Gastrocnemius medialis (tissue), 4 donors: ENCODE measurements at regions not wholly inside any gene's neighbourhood (a gene's known extent, or its start where the extent isn't known, plus 50 kb on each side); places are given as distances from the start of the nearest gene placed in this dataset.

Source experiments
- ATAC-seq, 2 donors: fragments of 150-250 bp; one replicate each; pipeline ENCODE4 v1.9.1; 2016
- DNase-seq, 2 donors: peaks; one replicate each; pipeline ENCODE4 v3.0.0-alpha.2; 2019
- H3K27ac ChIP-seq, 4 donors: fragments of 200-600 bp; sonication (generic); 1 replicate in 1 of 4; 2 replicates in 3 of 4; pipeline ENCODE4 v1.5.1; 2016 to 2018; ENCODE audit warnings: mild to moderate bottlenecking in 2 of 4, moderate library complexity in 1 of 4
- H3K27me3 ChIP-seq, 3 donors: fragments of 200-600 bp; sonication (generic) in 2 of 3; 1 replicate in 1 of 3; 2 replicates in 2 of 3; pipeline versions ENCODE4 v1.5.1 to v1.6.0; 2016 to 2019; ENCODE audit warnings: mild to moderate bottlenecking in 1 of 3, moderate library complexity in 1 of 3
- H3K36me3 ChIP-seq, 2 donors: fragments of 200-600 bp; sonication (generic) in 1 of 2; one replicate each; pipeline ENCODE4 v1.5.1; 2017 to 2018
- H3K4me1 ChIP-seq, 2 donors: fragments of 200-600 bp; sonication (generic) in 1 of 2; one replicate each; pipeline ENCODE4 v1.5.1; 2016 to 2017; ENCODE audit warnings: mild to moderate bottlenecking in 2 of 2
- H3K4me3 ChIP-seq, 4 donors: fragments of 200-600 bp; sonication (generic) in 3 of 4; 1 replicate in 1 of 4; 2 replicates in 3 of 4; pipeline ENCODE4 v1.5.1; 2016 to 2019; ENCODE audit warnings: mild to moderate bottlenecking in 2 of 4
- H3K9me3 ChIP-seq, 3 donors: fragments of 200-600 bp; sonication (generic) in 2 of 3; 1 replicate in 1 of 3; 2 replicates in 2 of 3; pipeline ENCODE4 v1.5.1; 2016 to 2019
- CTCF ChIP-seq, 5 experiments: fragments of 450-650 bp in 3 of 5; fragments of 200-600 bp in 2 of 5; sonication (generic) in 2 of 5; IDR thresholded peaks in 4 of 5; conservative IDR thresholded peaks in 1 of 5; 1 replicate in 4 of 5; 2 replicates in 1 of 5; pipeline ENCODE4 v1.5.1; 2016 to 2019; ENCODE audit warnings: antibody characterized with exemption in 5 of 5, mild to moderate bottlenecking in 3 of 5, moderate library complexity in 3 of 5
- POLR2A ChIP-seq, 2 donors: fragments of 450-650 bp; IDR thresholded peaks; one replicate each; pipeline ENCODE4 v1.6.1; 2017; ENCODE audit warnings: antibody characterized with exemption in 2 of 2, mild to moderate bottlenecking in 2 of 2, moderate library complexity in 2 of 2
- in situ Hi-C, 4 donors: fragments of 200-750 bp; cut with MboI; loops; one replicate each; pipeline versions ENCODE4 v1.15.0 to v1.8.0; 2017; ENCODE audit warnings: low sequenced_read_pairs in 4 of 4
- intact Hi-C: fragments of 100-400 bp; cut with DNase I; formaldehyde crosslinking; loops from one replicate; pipeline ENCODE4 v1.15.1; 2023; ENCODE audit warnings: low total_unique reads

DNA sequence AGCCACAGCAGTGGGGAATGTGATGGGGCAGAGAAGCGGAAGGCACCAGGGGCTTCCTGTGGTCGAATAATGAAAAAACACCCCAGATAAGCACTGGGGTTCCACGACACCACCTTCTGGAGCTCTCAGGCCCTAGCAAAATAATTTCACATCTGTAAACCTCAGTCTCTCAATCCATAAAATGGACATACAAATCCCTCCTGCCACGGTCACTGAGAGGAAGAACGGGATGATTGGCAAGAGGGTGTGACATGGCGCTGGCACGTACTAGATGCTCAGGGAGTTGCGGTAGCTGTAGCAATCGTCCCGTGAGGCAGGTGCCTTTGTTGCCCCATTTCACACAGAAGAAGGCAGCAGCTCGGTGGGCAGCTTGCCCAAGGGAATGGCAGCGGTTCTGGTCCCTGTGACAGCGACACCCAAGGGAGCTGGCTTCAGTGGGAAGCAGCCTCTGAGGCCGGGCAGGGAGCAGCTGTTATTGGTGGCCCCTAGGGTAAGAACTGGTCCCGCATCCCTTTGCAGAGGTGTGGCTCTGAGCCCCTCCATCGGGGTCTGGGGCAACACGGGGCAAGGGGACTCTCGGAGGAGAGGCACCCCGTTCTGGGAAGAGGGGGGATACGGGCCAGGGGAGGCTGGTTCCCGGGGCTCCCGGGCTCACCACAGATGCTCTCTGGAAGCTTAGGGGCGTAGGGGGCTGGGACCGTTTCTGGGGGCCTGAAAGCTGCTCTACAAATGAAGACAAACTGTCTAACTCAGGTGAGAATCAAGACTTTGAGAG lies 114.0 kb upstream of the ALDH1A3 start:
- H3K4me1 ChIP-seq = no peaks in the 10 kb centered on the region

DNA sequence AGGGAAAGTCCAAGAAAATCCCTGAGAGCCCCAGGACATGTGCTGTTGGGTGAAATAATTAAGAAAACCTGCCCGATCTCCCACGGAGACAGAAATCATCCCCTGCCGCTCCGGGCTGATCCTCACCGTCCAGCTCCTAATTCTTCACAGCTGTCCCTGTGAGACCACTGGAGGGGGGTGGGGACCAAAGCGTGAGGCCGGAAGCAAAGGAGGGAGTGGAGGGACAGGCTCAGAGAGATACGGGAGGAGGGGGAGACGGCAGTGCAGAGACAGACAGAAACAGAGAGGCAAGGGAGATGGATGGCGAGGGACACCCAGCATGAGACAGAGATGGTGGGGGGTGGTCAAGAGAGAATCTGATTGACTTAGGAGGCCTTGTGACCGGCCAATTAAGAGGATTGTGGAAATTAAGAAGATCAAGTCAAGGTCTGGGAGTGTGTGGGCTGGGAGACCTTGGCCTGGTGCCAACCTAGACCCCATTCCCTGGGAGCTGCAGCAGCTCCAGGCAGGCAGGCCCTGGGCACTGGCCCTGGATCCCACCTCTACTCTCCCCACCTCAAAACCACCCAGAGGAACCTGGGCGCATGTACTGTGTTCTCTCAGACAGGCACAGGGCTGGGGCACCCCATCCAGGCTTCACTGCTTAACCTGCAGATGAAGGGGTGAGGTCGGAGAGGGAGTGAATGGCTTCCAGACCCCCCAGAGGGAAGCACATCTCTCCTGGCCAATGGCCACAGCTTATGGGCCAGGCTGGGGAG lies 113.2 kb upstream of the ALDH1A3 start:
- ATAC-seq = no peak
- in situ Hi-C loops = no loop called here
- no peak for TF ChIP-seq CTCF (IDR thresholded peaks at IDR 0.05 in 4 of 5, conservative IDR thresholded peaks at IDR 0.05 in 1 of 5)
- no peak for TF ChIP-seq POLR2A (IDR thresholded peaks at IDR 0.05)
- Histone ChIP-seq H3K4me3 (no peak overlapping the region), H3K4me1 (no peaks in the 10 kb centered on the region), H3K27me3 (no peaks in the 10 kb centered on the region), H3K36me3 (no peaks in the 10 kb centered on the region), H3K27ac (no peak overlapping the region), H3K9me3 (no peaks in the 10 kb centered on the region)
- intact Hi-C loops = no loop called here
- no peak for DNase-seq

More for the DNA sequence above, 114.0 kb upstream of the ALDH1A3 start:
- Histone ChIP-seq H3K27ac (no peak overlapping the region), H3K4me3 (no peak overlapping the region), H3K27me3 (peaks cover 0 to 2% (median 0%) of the 10 kb centered on the region in 3 donors), H3K36me3 (no peaks in the 10 kb centered on the region), H3K9me3 (no peaks in the 10 kb centered on the region)
- TF ChIP-seq CTCF (IDR thresholded peaks at IDR 0.05 in 4 of 5, conservative IDR thresholded peaks at IDR 0.05 in 1 of 5) (no peak), POLR2A (IDR thresholded peaks at IDR 0.05) (no peak)
- intact Hi-C loops (no loop called here), in situ Hi-C loops (no loop called here)
- DNase-seq = no peak
- no peak for ATAC-seq

GRCh38 chr15:100767001-100767825 lies 112.4 kb upstream of the ALDH1A3 start:
- H3K4me3 ChIP-seq = no peak overlapping the region
- DNase-seq = no peak
- H3K9me3 ChIP-seq = no peaks in the 10 kb centered on the region
- no peak for TF ChIP-seq POLR2A (IDR thresholded peaks at IDR 0.05)
- no peak for TF ChIP-seq CTCF (IDR thresholded peaks at IDR 0.05 in 4 of 5, conservative IDR thresholded peaks at IDR 0.05 in 1 of 5)
- no peaks in the 10 kb centered on the region for H3K4me1 ChIP-seq
- no peak overlapping the region for H3K27ac ChIP-seq
- no peak for ATAC-seq
- in situ Hi-C loops = no loop called here
- intact Hi-C loops = no loop called here
- H3K36me3 ChIP-seq = no peaks in the 10 kb centered on the region
- no peaks in the 10 kb centered on the region for H3K27me3 ChIP-seq

DNA sequence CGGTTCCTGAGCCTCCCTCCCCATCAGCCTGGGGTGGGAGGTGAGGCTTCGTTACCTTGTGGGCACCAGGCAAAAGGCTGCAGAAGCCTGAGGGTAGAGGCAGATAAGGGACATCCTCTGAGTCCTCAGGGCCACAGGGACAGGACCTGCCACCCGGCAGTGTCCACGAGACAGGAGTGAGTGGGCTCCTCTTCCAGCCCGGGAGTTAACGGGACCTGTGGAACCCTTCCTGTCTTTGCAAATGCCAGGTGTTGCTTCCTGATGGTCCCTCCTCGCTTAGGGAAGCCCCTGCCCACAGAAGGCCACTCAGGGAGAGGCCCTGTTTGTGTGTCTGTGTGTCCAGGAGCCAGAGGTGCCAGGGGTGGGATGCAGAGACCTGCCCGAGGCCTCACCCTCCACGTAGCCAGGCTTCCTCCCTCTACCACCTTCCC lies 111.1 kb upstream of the ALDH1A3 start:
- H3K27me3 ChIP-seq = no peaks in the 10 kb centered on the region
- intact Hi-C loops = no loop called here

More for the DNA sequence above, 111.1 kb upstream of the ALDH1A3 start:
- no peak for DNase-seq
- Histone ChIP-seq H3K27ac (no peak overlapping the region), H3K4me3 (no peak overlapping the region), H3K9me3 (no peaks in the 10 kb centered on the region), H3K36me3 (no peaks in the 10 kb centered on the region), H3K4me1 (no peaks in the 10 kb centered on the region)
- no peak for ATAC-seq
- in situ Hi-C loops = no loop called here
- TF ChIP-seq POLR2A (IDR thresholded peaks at IDR 0.05) = no peak
- TF ChIP-seq CTCF (IDR thresholded peaks at IDR 0.05 in 4 of 5, conservative IDR thresholded peaks at IDR 0.05 in 1 of 5) = no peak
